CD14-positive monocyte (primary cell): ENCODE measurements at regions not wholly inside any gene's neighbourhood (a gene's known extent, or its start where the extent isn't known, plus 50 kb on each side); places are given as distances from the start of the nearest gene placed in this dataset.

Experiments
- DNase-seq, 3 donors: peaks; one replicate each; pipeline ENCODE4 v3.0.0-alpha.2; 2011 to 2022
- H2AFZ ChIP-seq: 2 replicates; pipeline ENCODE4 v1.6.0; 2012; ENCODE audit warnings: mild to moderate bottlenecking, low read depth, low read length, inconsistent platforms; ENCODE audit not compliant: insufficient read depth, poor library complexity, severe bottlenecking
- H3K27ac ChIP-seq, 2 donors: 1 replicate in 1 of 2; 2 replicates in 1 of 2; pipeline ENCODE4 v1.5.1; 2012 to 2013; ENCODE audit warnings: low read length in 2 of 2, control low read depth in 1 of 2, inconsistent platforms in 1 of 2, low read depth in 1 of 2, mild to moderate bottlenecking in 1 of 2
- H3K27me3 ChIP-seq, 2 donors: one replicate each; pipeline versions ENCODE4 v1.6.0 to v1.6.1; 2011 to 2013; ENCODE audit warnings: low read length in 2 of 2; ENCODE audit not compliant: control insufficient read depth in 2 of 2, insufficient read depth in 2 of 2
- H3K36me3 ChIP-seq, 2 donors: replicated peaks in 1 of 2; 1 replicate in 1 of 2; 2 replicates in 1 of 2; pipeline versions ENCODE4 v1.5.1 to v1.6.1; 2012 to 2013; ENCODE audit warnings: low read length in 2 of 2, control low read depth in 1 of 2, inconsistent platforms in 1 of 2, mild to moderate bottlenecking in 1 of 2; ENCODE audit not compliant: insufficient read depth in 2 of 2, control insufficient read depth in 1 of 2
- H3K4me1 ChIP-seq, 2 donors: 1 replicate in 1 of 2; 2 replicates in 1 of 2; pipeline versions ENCODE4 v1.5.1 to v1.6.1; 2012 to 2013; ENCODE audit warnings: low read length in 2 of 2, control low read depth in 1 of 2, inconsistent platforms in 1 of 2, mild to moderate bottlenecking in 1 of 2, moderate library complexity in 1 of 2; ENCODE audit not compliant: insufficient read depth in 2 of 2, control insufficient read depth in 1 of 2
- H3K4me2 ChIP-seq: replicated peaks from 2 replicates; pipeline ENCODE3; 2012; ENCODE audit warnings: low read length, moderate library complexity, mild to moderate bottlenecking; ENCODE audit not compliant: poor library complexity, severe bottlenecking; ENCODE audit errors: extremely low read depth
- H3K4me3 ChIP-seq, 3 experiments: fragments of 200-600 bp in 1 of 3; sonication (generic) in 1 of 3; replicated peaks in 1 of 3; 1 replicate in 2 of 3; 2 replicates in 1 of 3; pipeline ENCODE4 v1.5.1; 2011 to 2013; ENCODE audit warnings: low read length in 3 of 3, mild to moderate bottlenecking in 3 of 3, control low read depth in 2 of 3, low read depth in 2 of 3, inconsistent platforms in 1 of 3, moderate library complexity in 1 of 3
- H3K79me2 ChIP-seq: 2 replicates; pipeline ENCODE4 v1.6.0; 2012; ENCODE audit warnings: mild to moderate bottlenecking, control low read depth, inconsistent platforms, low read length, moderate library complexity; ENCODE audit not compliant: insufficient read depth
- H3K9ac ChIP-seq: 2 replicates; pipeline ENCODE4 v1.6.0; 2017; ENCODE audit warnings: low read length, mild to moderate bottlenecking; ENCODE audit not compliant: insufficient read depth, poor library complexity, severe bottlenecking
- H3K9me3 ChIP-seq, 2 donors: replicated peaks in 1 of 2; 1 replicate in 1 of 2; 2 replicates in 1 of 2; pipeline versions ENCODE4 v1.5.1 to v1.6.1; 2012 to 2013; ENCODE audit warnings: low read length in 2 of 2, control low read depth in 1 of 2; ENCODE audit not compliant: control insufficient read depth in 1 of 2, insufficient read depth in 1 of 2
- H4K20me1 ChIP-seq: 2 replicates; pipeline ENCODE4 v1.6.0; 2012; ENCODE audit warnings: mild to moderate bottlenecking, low read length, control low read depth, moderate library complexity; ENCODE audit not compliant: insufficient read depth
- H3K27ac Mint-ChIP-seq, 7 donors: one replicate each; pipeline ENCODE4 v1.8.0; 2020; ENCODE audit warnings: mild to moderate bottlenecking in 7 of 7, mixed read lengths in 7 of 7, moderate library complexity in 6 of 7, inconsistent platforms in 2 of 7
- H3K27me3 Mint-ChIP-seq, 3 donors: one replicate each; pipeline ENCODE4 v1.8.0; 2021 to 2022; ENCODE audit warnings: low read depth in 3 of 3, mild to moderate bottlenecking in 3 of 3, mixed read lengths in 3 of 3, moderate library complexity in 3 of 3, inconsistent platforms in 1 of 3
- H3K36me3 Mint-ChIP-seq, 2 donors: one replicate each; pipeline ENCODE4 v1.8.0; 2020; ENCODE audit warnings: mixed read lengths in 2 of 2, inconsistent platforms in 1 of 2, mild to moderate bottlenecking in 1 of 2
- H3K4me1 Mint-ChIP-seq: one replicate; pipeline ENCODE4 v1.8.0; 2020; ENCODE audit warnings: mild to moderate bottlenecking, mixed read lengths
- H3K4me3 Mint-ChIP-seq, 2 donors: one replicate each; pipeline ENCODE4 v1.8.0; 2020; ENCODE audit warnings: mild to moderate bottlenecking in 2 of 2, mixed read lengths in 2 of 2, moderate library complexity in 1 of 2
- H3K9me3 Mint-ChIP-seq, 7 donors: one replicate each; pipeline ENCODE4 v1.8.0; 2020 to 2022; ENCODE audit warnings: mixed read lengths in 7 of 7, mild to moderate bottlenecking in 6 of 7, moderate library complexity in 6 of 7, inconsistent platforms in 2 of 7
- CTCF ChIP-seq: fragments of 200-600 bp; IDR thresholded peaks from one replicate; pipeline ENCODE4 v1.8.0; 2022; ENCODE audit warnings: antibody characterized with exemption, mild to moderate bottlenecking
- WGBS: methylation state at CpG from one replicate; pipeline ENCODE4 v1.1.5; 2013; ENCODE audit warnings: missing lambda C conversion rate; ENCODE audit not compliant: insufficient coverage; 5-methylcytosine and 5-hydroxymethylcytosine counted together
- intact Hi-C, 2 donors: fragments of 100-400 bp; cut with micrococcal nuclease; formaldehyde crosslinking; loops; one replicate each; pipeline versions ENCODE4 v1.15.0 to v1.15.1; 2023

- Histone ChIP-seq H3K4me1 (no peaks in the 10 kb centered on the region), H3K27me3 (no peaks in the 10 kb centered on the region), H3K9me3 (peaks cover 43 to 60% of the 10 kb centered on the region in 2 donors), H3K36me3 (peaks cover 11 to 13% of the 10 kb centered on the region in 2 donors), H4K20me1 (peaks cover 28% of the 10 kb centered on the region), H3K27ac (no peak overlapping the region), H3K4me3 (no peak overlapping the region), H3K79me2 (no peaks in the 10 kb centered on the region), H3K9ac (no peak overlapping the region), H3K4me2 (no peak overlapping the region), H2AFZ (no peak overlapping the region)
- peaks cover 44 to 72% of the 10 kb centered on the region in 2 donors for H3K36me3 Mint-ChIP-seq
- peaks cover 40 to 52% (median 46%) of the 10 kb centered on the region in 7 donors for H3K9me3 Mint-ChIP-seq
- H3K4me3 Mint-ChIP-seq = no peak overlapping the region
- no peaks in the 10 kb centered on the region for H3K4me1 Mint-ChIP-seq
- intact Hi-C loops = no loop called here
- H3K27ac Mint-ChIP-seq = no peak overlapping the region
- H3K27me3 Mint-ChIP-seq = peaks cover 0 to 2% (median 1%) of the 10 kb centered on the region in 3 donors
- no peak for TF ChIP-seq CTCF
- whole genome bisulfite sequencing = 100% methylated on average over 4 of the region's 6 CpGs
- no peak for DNase-seq
These were observed 210.4 kb downstream of the BRD1 start for GRCh38 chr22:49617264-49617663.

- Histone ChIP-seq H3K4me3 (no peak overlapping the region), H3K79me2 (no peaks in the 10 kb centered on the region), H2AFZ (no peak overlapping the region), H4K20me1 (peaks cover 22% of the 10 kb centered on the region), H3K9ac (no peak overlapping the region), H3K27ac (no peak overlapping the region), H3K27me3 (no peaks in the 10 kb centered on the region), H3K4me1 (no peaks in the 10 kb centered on the region), H3K4me2 (no peak overlapping the region), H3K9me3 (peaks cover 43 to 63% of the 10 kb centered on the region in 2 donors), H3K36me3 (peaks cover 9 to 13% of the 10 kb centered on the region in 2 donors)
- Mint-ChIP-seq H3K27ac (no peak overlapping the region), H3K27me3 (peaks cover 0 to 2% (median 1%) of the 10 kb centered on the region in 3 donors), H3K4me3 (no peak overlapping the region), H3K4me1 (no peaks in the 10 kb centered on the region), H3K9me3 (peaks cover 40 to 54% (median 46%) of the 10 kb centered on the region in 7 donors), H3K36me3 (peaks cover 44 to 72% of the 10 kb centered on the region in 2 donors)
- no peak for DNase-seq
- 95% methylated on average over 35 of the region's 37 CpGs for WGBS
- TF ChIP-seq CTCF = no peak
- intact Hi-C loops = no loop called here
These were observed 211.1 kb downstream of the BRD1 start for GRCh38 chr22:49616356-49617231.
